GM21723 (cell line): ENCODE measurements at regions not wholly inside any gene's neighbourhood (a gene's known extent, or its start where the extent isn't known, plus 50 kb on each side); places are given as distances from the start of the nearest gene placed in this dataset.

Experiments
- ATAC-seq: cut with Tn5 transposase; IDR thresholded peaks from one replicate; pipeline ENCODE4 v1.9.1; 2021; ENCODE audit warnings: mild to moderate bottlenecking, moderate library complexity; ENCODE audit not compliant: unreplicated experiment

- ATAC-seq: no peak
Observed at GRCh38 chr2:176752295-176752694, 460.3 kb upstream of the HNRNPA3 start.

DNA sequence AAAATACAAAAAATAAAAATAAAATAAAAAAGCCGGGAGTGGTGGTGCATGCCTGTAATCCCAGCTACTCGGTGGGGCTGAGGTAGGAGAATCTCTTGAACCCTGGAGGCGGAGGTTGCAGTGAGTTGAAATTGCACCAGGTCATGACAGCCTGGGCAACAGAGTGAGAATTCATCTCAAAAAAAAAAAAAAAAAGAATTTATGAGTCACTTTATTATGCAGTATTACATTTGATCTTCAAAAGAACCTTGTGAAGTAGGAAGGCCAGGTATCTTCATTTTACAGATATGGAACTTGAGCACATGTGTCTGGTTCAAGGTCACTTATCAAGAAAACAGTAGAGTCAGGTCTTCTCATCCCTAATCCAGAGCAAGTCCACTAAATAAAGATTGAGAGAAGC lies 459.4 kb upstream of the HNRNPA3 start:
- ATAC-seq: no peak

- ATAC-seq: no peak
Observed at GRCh38 chr2:176753752-176754474, 458.7 kb upstream of the HNRNPA3 start.

DNA sequence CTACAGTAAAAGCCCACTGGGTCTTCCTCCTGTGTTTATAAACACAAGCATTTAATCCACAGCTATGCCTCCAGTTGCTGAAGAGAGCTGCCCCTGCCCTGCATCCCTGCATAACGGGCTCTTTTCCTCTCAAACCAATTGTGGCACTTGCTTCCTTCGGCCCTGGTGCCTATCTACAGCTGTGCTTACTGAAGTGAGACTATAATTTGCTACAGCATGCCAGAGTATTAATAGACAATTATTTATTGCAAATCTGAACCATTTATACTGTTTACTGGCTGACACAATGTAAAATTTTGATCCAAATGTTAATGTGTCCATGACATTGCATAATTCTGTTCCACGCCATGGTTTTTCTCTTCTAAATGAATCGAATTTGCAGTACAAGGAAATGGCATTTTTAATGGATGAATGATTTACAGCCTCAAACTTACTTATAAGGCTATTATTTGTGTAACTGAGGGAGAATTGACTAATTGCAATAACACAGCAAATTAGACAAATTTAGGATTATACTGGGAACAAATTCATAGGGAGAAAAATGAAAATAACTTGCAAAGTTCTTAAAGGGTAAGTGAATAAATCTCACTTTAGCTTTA lies 457.0 kb upstream of the HNRNPA3 start:
- no peak for ATAC-seq

DNA sequence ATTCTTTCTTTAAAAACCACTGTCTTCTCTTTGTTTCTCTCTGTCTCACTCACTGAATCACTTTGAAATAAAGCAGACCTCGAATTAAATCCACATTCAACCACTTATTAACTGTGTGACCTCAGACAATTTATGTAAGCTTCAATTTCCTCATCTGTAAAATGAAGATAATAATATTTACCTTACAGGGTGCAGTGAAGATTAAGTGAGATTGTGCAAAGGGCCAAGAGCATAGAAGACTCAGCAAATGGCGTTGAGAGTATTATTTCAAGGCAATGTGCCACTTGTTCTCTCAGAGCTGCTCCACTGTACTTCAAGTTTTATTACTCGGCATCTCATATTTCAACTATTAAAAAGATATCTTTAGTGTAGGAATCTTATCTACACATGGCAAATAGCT lies 454.2 kb upstream of the HNRNPA3 start:
- no peak for ATAC-seq

- no peak for ATAC-seq
Observed at GRCh38 chr2:176760439-176760838, 452.2 kb upstream of the HNRNPA3 start.

- no peak for ATAC-seq
Observed at GRCh38 chr2:176763130-176763529, 449.5 kb upstream of the HNRNPA3 start.

DNA sequence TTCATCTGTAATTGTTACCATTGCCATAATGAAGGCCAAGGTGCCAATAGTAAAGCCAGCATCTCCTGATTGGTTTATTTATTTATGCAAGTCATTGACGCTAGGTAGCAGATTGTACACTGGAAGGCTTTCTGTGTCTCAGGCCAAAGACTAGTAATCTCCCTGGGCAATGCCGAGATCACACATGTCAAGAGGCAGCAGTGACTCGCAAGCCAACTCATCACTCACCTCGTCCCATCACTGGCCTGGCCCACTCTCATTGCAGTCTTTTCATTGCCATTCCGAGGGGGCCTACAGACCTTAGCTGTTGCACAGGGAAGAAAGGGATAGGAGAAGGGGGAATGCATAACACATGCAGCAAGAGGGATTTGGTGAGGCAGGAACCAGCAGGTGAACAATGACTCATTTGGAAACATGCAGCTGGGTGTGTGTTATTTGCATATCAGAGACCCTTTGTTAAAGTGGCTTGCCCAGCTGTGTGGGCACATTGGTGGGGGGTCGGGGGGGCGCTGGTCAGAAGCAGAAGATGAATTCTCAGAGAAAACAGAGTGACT lies 448.7 kb upstream of the HNRNPA3 start:
- peak; percentile 79 for ATAC-seq

DNA sequence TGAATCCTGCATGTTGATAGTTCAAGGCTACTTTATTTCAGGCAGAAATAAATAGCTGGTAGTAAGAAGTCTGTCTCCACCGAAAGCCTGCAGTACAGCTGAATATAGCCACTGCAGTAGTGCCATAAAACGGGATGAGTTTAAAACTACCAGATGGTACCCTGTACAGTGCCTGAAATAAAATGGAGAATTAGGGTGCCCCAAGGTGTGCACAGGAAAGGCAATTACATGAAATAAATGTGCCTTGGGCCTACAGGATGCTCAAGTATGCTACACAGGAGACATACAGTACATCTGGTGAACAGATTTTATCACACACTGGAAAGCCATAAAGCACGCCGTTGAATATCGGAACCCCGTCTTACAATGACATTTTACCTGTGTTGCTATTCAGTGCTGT lies 447.7 kb upstream of the HNRNPA3 start:
- ATAC-seq: no peak

- no peak for ATAC-seq
Observed at GRCh38 chr2:176766005-176766404, 446.6 kb upstream of the HNRNPA3 start.

- no peak for ATAC-seq
Observed at GRCh38 chr2:176768185-176768584, 444.4 kb upstream of the HNRNPA3 start.

- ATAC-seq: no peak
Observed at GRCh38 chr2:176769021-176769420, 443.6 kb upstream of the HNRNPA3 start.

DNA sequence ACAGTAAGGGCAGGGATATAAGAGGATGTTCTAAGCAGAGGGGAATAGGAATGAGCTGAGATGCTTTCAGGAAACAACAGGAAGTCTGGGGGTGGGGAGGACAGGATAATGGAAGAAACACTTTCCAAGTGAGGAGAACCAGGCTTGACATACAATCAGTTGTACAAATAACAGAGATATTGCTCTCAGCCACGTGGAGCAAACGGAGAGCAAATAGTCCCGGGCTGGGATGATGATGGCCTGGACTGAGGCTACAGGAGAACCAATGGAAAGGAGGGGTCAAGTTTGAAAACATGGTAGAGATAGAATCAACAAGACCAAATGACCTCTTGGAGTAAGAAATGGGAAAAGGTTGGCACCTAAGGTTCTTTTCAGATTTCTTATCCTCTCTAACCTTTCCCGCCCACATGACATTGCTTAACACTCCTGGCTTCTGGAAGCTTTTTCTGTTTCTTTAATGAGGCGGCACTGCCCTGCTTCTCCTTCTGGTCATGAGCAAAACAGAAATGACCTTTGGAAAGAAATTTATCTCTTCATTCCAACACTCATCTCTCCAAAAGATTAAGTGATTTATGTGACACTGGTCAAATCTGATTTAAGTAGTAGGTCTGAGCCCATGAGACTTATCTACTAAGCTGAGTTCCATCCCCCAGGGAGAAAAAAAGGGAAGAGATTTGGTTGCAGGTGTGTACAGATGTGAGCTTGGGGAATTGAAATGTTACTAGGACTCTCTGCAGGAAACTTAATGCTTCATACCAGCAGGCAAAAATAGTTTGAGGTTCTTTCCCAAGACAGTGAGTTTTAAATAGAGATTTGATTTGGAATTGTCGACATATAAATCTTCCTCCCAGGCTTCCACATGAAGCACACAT lies 442.9 kb upstream of the HNRNPA3 start:
- no peak for ATAC-seq

GRCh38 chr2:176772816-176773215 lies 439.8 kb upstream of the HNRNPA3 start:
- ATAC-seq: no peak

DNA sequence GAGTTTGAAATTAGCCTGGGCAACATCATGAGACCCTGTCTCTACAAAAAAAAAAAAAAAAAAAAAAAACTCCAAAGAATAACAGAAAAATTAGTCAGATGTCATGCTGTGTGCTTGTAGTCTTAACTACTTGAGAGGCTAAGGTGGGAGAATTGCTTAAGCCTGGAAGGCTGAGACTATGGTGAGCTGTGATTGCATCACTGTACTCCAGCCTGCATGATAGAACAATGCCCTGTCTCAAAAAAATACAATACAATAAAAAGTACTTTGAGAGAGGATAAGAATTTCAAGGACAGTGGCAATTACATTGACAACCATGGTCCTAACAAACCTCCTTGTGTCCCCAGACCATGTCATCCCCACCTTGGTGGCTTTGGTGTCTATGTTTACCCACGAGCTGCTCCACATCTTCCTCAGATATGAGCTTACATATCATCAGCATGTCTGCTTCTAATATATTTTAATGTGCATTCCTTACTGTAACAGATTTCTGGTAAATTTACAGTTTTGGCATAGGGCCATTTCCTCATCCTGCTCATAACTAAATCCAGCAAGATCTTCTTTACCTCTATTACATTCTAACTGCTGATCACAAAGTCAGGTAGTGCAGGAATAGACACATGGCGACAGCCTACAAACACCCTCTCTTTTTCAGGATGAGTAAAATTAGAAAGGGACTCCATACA lies 437.7 kb upstream of the HNRNPA3 start:
- no peak for ATAC-seq

DNA sequence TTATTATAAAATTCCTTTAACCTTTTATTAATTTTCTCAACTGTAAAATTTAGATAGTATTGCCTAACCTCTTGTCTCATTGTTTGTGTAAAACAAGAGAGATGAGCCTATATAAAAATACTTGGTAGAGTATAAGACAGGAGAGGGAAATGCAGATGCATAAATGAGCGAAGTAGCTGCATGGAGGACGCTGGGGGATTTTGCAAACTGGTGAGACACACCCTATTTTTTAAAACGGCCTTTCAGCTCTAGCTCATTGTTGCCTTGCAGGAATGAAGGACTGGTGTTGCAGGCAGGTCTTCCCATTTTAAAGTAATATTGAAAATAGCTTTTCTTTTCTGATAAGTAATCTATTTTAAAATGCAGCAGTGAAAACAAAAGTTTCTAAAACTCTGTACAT lies 435.3 kb upstream of the HNRNPA3 start:
- ATAC-seq: no peak

DNA sequence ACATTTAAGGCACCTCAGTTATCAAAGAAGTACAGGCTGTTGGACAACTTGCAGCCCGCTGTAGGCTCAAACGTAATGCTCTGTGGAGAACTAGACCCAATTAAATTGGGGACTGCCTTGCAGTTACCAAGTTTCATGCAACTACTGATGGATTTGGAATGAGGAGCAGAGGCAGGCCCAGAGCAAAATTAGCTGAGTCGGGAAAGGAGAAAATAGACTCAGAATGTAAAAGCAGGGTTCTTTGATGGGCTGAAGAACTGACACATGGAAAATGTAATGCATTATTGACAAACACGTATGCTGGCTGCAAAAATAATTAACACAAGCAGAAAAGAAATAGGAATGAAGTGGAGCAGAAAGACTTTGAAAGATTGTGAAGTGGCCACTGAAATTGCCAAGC lies 432.7 kb upstream of the HNRNPA3 start:
- no peak for ATAC-seq

GRCh38 chr2:176780348-176780747 lies 432.2 kb upstream of the HNRNPA3 start:
- ATAC-seq: no peak

DNA sequence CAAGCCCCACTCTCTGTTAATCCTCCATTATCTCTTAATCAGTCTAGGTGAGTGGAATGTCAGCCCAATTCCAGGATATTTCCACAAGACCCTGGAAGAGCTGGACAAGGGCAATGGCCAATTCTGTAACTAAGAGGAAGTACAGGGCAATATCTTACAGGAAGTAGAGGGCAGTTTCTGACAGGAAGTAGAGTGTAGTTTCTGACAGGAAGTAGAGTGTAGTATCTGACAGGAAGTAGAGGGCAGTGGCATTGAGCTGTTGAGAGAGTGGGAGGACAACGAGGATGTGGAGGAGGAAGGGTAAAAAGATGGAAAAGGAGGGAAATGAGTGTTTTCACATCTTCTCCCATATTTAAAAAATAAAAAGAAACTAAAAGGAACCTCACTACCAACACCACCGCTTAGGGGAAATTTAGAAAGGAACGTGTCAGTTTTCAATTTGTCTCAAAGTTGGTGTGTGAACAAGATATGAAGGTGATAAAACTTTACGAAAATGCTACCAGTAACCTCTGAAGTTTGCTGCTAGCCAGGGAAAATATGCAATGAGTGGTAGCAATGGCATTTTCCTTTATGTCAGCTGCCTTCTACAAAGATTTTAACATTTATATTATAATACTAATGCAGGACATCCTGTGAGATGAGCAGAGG lies 430.9 kb upstream of the HNRNPA3 start:
- ATAC-seq: no peak

DNA sequence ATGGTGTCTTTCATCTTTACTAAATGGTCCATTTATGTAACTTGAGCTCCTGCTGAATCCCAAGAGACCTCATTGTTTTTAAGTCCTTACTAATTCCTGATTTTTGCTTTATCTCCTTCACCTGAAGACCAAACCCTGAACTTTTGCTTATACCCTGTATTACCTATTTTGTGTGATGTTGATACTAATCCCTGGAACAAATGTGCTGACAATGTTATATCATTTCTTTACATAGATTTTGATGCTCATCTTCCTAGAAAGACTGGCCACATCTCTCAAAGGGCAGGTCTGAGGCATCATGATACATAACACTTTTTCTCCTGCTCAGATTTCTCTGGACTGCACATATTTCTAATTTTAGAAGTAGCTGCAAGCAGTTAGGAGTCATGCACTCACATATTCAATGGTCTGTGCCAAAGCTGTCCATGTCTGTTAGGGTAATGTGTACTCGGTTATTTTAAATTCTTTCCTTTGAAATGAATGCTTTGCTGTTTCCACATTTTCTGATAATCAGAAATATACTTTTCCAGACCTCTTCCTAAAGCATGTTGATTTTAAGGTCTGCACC lies 427.9 kb upstream of the HNRNPA3 start:
- no peak for ATAC-seq
